ENCODE measurements at regions not wholly inside any gene's neighbourhood (a gene's known extent, or its start where the extent isn't known, plus 50 kb on each side); places are given as distances from the start of the nearest gene placed in this dataset.

GRCh38 chr1:17933971-17934370, 173.6 kb upstream of the IGSF21 start:
- TF ChIP-seq CTCF (conservative IDR thresholded peaks at IDR 0.05) (no peak), ZFX (IDR thresholded peaks at IDR 0.05) (no peak)
